Endothelial cell of umbilical vein (primary cell): ENCODE measurements at regions not wholly inside any gene's neighbourhood (a gene's known extent, or its start where the extent isn't known, plus 50 kb on each side); places are given as distances from the start of the nearest gene placed in this dataset.

Experiments used
- EZH2 ChIP-seq: IDR thresholded peaks from 2 replicates; pipeline ENCODE4 v1.6.1; 2012; ENCODE audit warnings: borderline replicate concordance, low read depth, mild to moderate bottlenecking, moderate library complexity, low read length, inconsistent platforms; ENCODE audit not compliant: severe bottlenecking
- TF ChIP-seq, protein P1 (sequence below), 2 donors: IDR thresholded peaks; 1 replicate in 1 of 2; 2 replicates in 1 of 2; pipeline ENCODE4 v1.5.1; 2011; ENCODE audit warnings: low read length in 2 of 2, mild to moderate bottlenecking in 2 of 2, moderate library complexity in 2 of 2, control low read depth in 1 of 2, inconsistent platforms in 1 of 2, low read depth in 1 of 2; ENCODE audit not compliant: insufficient read depth in 1 of 2; ENCODE audit errors: extremely low read depth in 1 of 2

- TF ChIP-seq EZH2: no peak
- TF ChIP-seq, protein P1, sequence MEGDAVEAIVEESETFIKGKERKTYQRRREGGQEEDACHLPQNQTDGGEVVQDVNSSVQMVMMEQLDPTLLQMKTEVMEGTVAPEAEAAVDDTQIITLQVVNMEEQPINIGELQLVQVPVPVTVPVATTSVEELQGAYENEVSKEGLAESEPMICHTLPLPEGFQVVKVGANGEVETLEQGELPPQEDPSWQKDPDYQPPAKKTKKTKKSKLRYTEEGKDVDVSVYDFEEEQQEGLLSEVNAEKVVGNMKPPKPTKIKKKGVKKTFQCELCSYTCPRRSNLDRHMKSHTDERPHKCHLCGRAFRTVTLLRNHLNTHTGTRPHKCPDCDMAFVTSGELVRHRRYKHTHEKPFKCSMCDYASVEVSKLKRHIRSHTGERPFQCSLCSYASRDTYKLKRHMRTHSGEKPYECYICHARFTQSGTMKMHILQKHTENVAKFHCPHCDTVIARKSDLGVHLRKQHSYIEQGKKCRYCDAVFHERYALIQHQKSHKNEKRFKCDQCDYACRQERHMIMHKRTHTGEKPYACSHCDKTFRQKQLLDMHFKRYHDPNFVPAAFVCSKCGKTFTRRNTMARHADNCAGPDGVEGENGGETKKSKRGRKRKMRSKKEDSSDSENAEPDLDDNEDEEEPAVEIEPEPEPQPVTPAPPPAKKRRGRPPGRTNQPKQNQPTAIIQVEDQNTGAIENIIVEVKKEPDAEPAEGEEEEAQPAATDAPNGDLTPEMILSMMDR (IDR thresholded peaks at IDR 0.05; ENCODE audit: extremely low read depth in 1 of 2, insufficient read depth in 1 of 2, low read depth in 1 of 2, low read length in 2 of 2): no peak
Observed at GRCh38 chr1:99535470-99536164, 110.3 kb upstream of the PALMD start.
